ENCODE measurements at regions not wholly inside any gene's neighbourhood (a gene's known extent, or its start where the extent isn't known, plus 50 kb on each side); places are given as distances from the start of the nearest gene placed in this dataset.

GRCh38 chr17:5785867-5786509, 201.7 kb upstream of the NLRP1 start:
- TF ChIP-seq POLR2A (IDR thresholded peaks at IDR 0.05) (no peak), CTCF (IDR thresholded peaks at IDR 0.05) (no peak)

All from Peyer's patch (tissue), 4 donors.